HG03442 (cell line): ENCODE measurements at regions not wholly inside any gene's neighbourhood (a gene's known extent, or its start where the extent isn't known, plus 50 kb on each side); places are given as distances from the start of the nearest gene placed in this dataset.
"Not testable (repeated sequence)": the region's sequence is repeated elsewhere in the genome, so short reads cannot be mapped to it uniquely, and the experiment has no call there.

Experiments used
- ATAC-seq: cut with Tn5 transposase; IDR thresholded peaks from one replicate; pipeline ENCODE4 v1.9.1; 2021; ENCODE audit warnings: mild to moderate bottlenecking, moderate library complexity; ENCODE audit not compliant: unreplicated experiment

- ATAC-seq, result no peak
Observed at GRCh38 chr2:142668420-142668819, 209.0 kb upstream of the KYNU start.

GRCh38 chr2:142665241-142665640 is 212.2 kb upstream of the KYNU start:
- no peak for ATAC-seq

GRCh38 chr2:142650601-142651000 is 226.9 kb upstream of the KYNU start:
- ATAC-seq, result no peak

GRCh38 chr2:142649581-142649980 is 227.9 kb upstream of the KYNU start:
- ATAC-seq, result no peak

GRCh38 chr2:142642650-142643049 is 234.8 kb upstream of the KYNU start:
- no peak for ATAC-seq

GRCh38 chr2:142629193-142629592 is 248.3 kb upstream of the KYNU start:
- ATAC-seq, result no peak

GRCh38 chr2:142621287-142621686 is 256.2 kb upstream of the KYNU start:
- no peak for ATAC-seq

- no peak for ATAC-seq
Observed at GRCh38 chr2:142617461-142617860, 260.0 kb upstream of the KYNU start.

- no peak for ATAC-seq
Observed at GRCh38 chr2:142615876-142616275, 261.6 kb upstream of the KYNU start.

- ATAC-seq, result not testable (repeated sequence)
Observed at GRCh38 chr2:142613193-142613592, 264.3 kb upstream of the KYNU start.

- no peak for ATAC-seq
Observed at GRCh38 chr2:142605421-142605820, 272.0 kb upstream of the KYNU start.

- no peak for ATAC-seq
Observed at GRCh38 chr2:142603759-142604158, 273.7 kb upstream of the KYNU start.

GRCh38 chr2:142602418-142602989 is 275.0 kb upstream of the KYNU start:
- no peak for ATAC-seq

- ATAC-seq, result no peak
Observed at GRCh38 chr2:142601794-142602193, 275.7 kb upstream of the KYNU start.

- ATAC-seq, result no peak
Observed at GRCh38 chr2:142599504-142599903, 278.0 kb upstream of the KYNU start.

- no peak for ATAC-seq
Observed at GRCh38 chr2:142598846-142599245, 278.6 kb upstream of the KYNU start.

GRCh38 chr2:142596334-142597088 is 281.0 kb upstream of the KYNU start:
- ATAC-seq, result no peak

GRCh38 chr2:142594935-142595334 is 282.5 kb upstream of the KYNU start:
- no peak for ATAC-seq

- no peak for ATAC-seq
Observed at GRCh38 chr2:142592171-142592570, 285.3 kb upstream of the KYNU start.

GRCh38 chr2:142591420-142591819 is 286.0 kb upstream of the KYNU start:
- ATAC-seq, result no peak

GRCh38 chr2:142588269-142588668 is 289.2 kb upstream of the KYNU start:
- no peak for ATAC-seq

- no peak for ATAC-seq
Observed at GRCh38 chr2:142586693-142587580, 290.5 kb upstream of the KYNU start.
